PC-9 (cell line): ENCODE measurements at regions not wholly inside any gene's neighbourhood (a gene's known extent, or its start where the extent isn't known, plus 50 kb on each side); places are given as distances from the start of the nearest gene placed in this dataset.
"Not testable (repeated sequence)": the region's sequence is repeated elsewhere in the genome, so short reads cannot be mapped to it uniquely, and the experiment has no call there.

ENCODE experiments used
- CTCF ChIP-seq: fragments of 200-600 bp; sonication (generic); conservative IDR thresholded peaks from 2 replicates; pipeline ENCODE4 v1.6.1; 2017; ENCODE audit warnings: mixed run types, antibody characterized with exemption, mild to moderate bottlenecking, moderate library complexity
- EZH2 ChIP-seq: fragments of 200-600 bp; sonication (generic); IDR thresholded peaks from 2 replicates; pipeline ENCODE4 v1.8.0; 2017; ENCODE audit warnings: antibody characterized with exemption, low read depth

GRCh38 chrX:3902222-3902621, 188.8 kb upstream of the PRKX start:
- TF ChIP-seq EZH2, CTCF: not testable (repeated sequence)
